Fibroblast of lung (primary cell): ENCODE measurements at regions not wholly inside any gene's neighbourhood (a gene's known extent, or its start where the extent isn't known, plus 50 kb on each side); places are given as distances from the start of the nearest gene placed in this dataset.

ENCODE experiments used
- DNase-seq, 2 donors: peaks; one replicate each; pipeline versions ENCODE4 v3.0.0 to v3.0.0-alpha.2; 2010; ENCODE audit warnings: low read depth in 2 of 2
- H2AFZ ChIP-seq: 2 replicates; pipeline ENCODE4 v1.5.1; 2012; ENCODE audit warnings: low read length, control low read depth, inconsistent platforms
- H3K27ac ChIP-seq: 2 replicates; pipeline ENCODE4 v1.5.1; 2011; ENCODE audit warnings: low read length, control low read depth; ENCODE audit not compliant: insufficient read depth
- H3K27me3 ChIP-seq: 2 replicates; pipeline ENCODE4 v1.5.1; 2011; ENCODE audit warnings: mild to moderate bottlenecking, low read length; ENCODE audit not compliant: control insufficient read depth, insufficient read depth
- H3K36me3 ChIP-seq: 2 replicates; pipeline ENCODE4 v1.5.1; 2011; ENCODE audit warnings: low read length; ENCODE audit not compliant: control insufficient read depth, insufficient read depth
- H3K4me1 ChIP-seq: 2 replicates; pipeline ENCODE4 v1.5.1; 2011; ENCODE audit warnings: low read length; ENCODE audit not compliant: control insufficient read depth, insufficient read depth; ENCODE audit errors: extremely low read depth
- H3K4me2 ChIP-seq: 2 replicates; pipeline ENCODE4 v1.5.1; 2011; ENCODE audit warnings: low read length, control low read depth; ENCODE audit not compliant: insufficient read depth; ENCODE audit errors: extremely low read depth
- H3K4me3 ChIP-seq, 4 experiments: fragments of 200-600 bp in 1 of 4; sonication (generic) in 1 of 4; replicated peaks in 1 of 4; 2 replicates each; pipeline ENCODE4 v1.5.1; 2011 to 2016; ENCODE audit warnings: low read length in 4 of 4, low read depth in 3 of 4, mild to moderate bottlenecking in 3 of 4, control low read depth in 2 of 4, inconsistent platforms in 1 of 4, mixed read lengths in 1 of 4; ENCODE audit not compliant: insufficient read depth in 1 of 4; ENCODE audit errors: control extremely low read depth in 1 of 4
- H3K79me2 ChIP-seq: 2 replicates; pipeline ENCODE4 v1.5.1; 2012; ENCODE audit warnings: mild to moderate bottlenecking, low read length, inconsistent platforms; ENCODE audit not compliant: control insufficient read depth, insufficient read depth
- H3K9ac ChIP-seq: 2 replicates; pipeline ENCODE4 v1.5.1; 2011; ENCODE audit warnings: mild to moderate bottlenecking, low read length, control low read depth; ENCODE audit not compliant: insufficient read depth
- H3K9me3 ChIP-seq: 2 replicates; pipeline ENCODE4 v1.5.1; 2012; ENCODE audit warnings: low read depth, low read length; ENCODE audit not compliant: control insufficient read depth, insufficient read depth
- H4K20me1 ChIP-seq: 2 replicates; pipeline ENCODE4 v1.5.1; 2011; ENCODE audit warnings: low read length; ENCODE audit not compliant: control insufficient read depth, insufficient read depth; ENCODE audit errors: extremely low read depth
- EZH2 ChIP-seq: IDR thresholded peaks from 2 replicates; pipeline ENCODE4 v1.5.1; 2012; ENCODE audit warnings: low read length, control low read depth, mild to moderate bottlenecking; ENCODE audit errors: missing control alignments
- TF ChIP-seq, protein P1 (sequence below), 2 donors: IDR thresholded peaks in 1 of 2; conservative IDR thresholded peaks in 1 of 2; 1 replicate in 1 of 2; 2 replicates in 1 of 2; pipeline ENCODE4 v1.5.1; 2011 to 2012; ENCODE audit warnings: low read length in 2 of 2, control low read depth in 1 of 2, inconsistent platforms in 1 of 2, low read depth in 1 of 2, mild to moderate bottlenecking in 1 of 2

GRCh38 chr2:18841248-18842150, 252.1 kb upstream of the NT5C1B start:
- H2AFZ ChIP-seq: no peak overlapping the region
- H3K4me1 ChIP-seq: no peaks in the 10 kb centered on the region
- H3K27me3 ChIP-seq: no peaks in the 10 kb centered on the region
- no peak overlapping the region for H3K4me3 ChIP-seq
- no peaks in the 10 kb centered on the region for H3K9me3 ChIP-seq
- H3K36me3 ChIP-seq: no peaks in the 10 kb centered on the region
- no peak overlapping the region for H3K9ac ChIP-seq
- H3K79me2 ChIP-seq: no peaks in the 10 kb centered on the region
- DNase-seq: no peak
- no peak for TF ChIP-seq EZH2
- TF ChIP-seq, protein P1, sequence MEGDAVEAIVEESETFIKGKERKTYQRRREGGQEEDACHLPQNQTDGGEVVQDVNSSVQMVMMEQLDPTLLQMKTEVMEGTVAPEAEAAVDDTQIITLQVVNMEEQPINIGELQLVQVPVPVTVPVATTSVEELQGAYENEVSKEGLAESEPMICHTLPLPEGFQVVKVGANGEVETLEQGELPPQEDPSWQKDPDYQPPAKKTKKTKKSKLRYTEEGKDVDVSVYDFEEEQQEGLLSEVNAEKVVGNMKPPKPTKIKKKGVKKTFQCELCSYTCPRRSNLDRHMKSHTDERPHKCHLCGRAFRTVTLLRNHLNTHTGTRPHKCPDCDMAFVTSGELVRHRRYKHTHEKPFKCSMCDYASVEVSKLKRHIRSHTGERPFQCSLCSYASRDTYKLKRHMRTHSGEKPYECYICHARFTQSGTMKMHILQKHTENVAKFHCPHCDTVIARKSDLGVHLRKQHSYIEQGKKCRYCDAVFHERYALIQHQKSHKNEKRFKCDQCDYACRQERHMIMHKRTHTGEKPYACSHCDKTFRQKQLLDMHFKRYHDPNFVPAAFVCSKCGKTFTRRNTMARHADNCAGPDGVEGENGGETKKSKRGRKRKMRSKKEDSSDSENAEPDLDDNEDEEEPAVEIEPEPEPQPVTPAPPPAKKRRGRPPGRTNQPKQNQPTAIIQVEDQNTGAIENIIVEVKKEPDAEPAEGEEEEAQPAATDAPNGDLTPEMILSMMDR (conservative IDR thresholded peaks at IDR 0.05 in 1 of 2, IDR thresholded peaks at IDR 0.05 in 1 of 2; ENCODE audit: low read depth in 1 of 2, low read length in 2 of 2): no peak
- no peaks in the 10 kb centered on the region for H4K20me1 ChIP-seq
- H3K27ac ChIP-seq: no peak overlapping the region
- no peak overlapping the region for H3K4me2 ChIP-seq

DNA sequence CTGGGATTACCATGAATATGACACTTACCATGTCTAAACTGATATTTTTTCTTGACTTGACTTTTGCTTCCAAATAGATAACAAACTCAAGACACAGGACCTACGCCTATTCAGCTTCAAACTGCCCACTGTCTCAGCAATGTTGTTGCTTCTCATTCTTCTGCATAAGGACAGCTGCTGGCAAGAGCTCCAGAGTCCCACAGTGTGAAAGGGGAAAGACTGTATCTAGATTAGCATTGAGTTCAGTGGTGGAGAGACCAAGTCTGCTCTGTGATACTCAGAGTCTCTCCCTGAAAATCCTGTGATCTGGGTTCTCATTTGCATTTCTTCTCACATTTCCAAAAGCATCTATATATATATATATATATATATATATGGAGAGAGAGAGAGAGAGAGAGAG, 247.9 kb upstream of the NT5C1B start:
- no peaks in the 10 kb centered on the region for H4K20me1 ChIP-seq
- H3K79me2 ChIP-seq: no peaks in the 10 kb centered on the region
- no peak for DNase-seq
- peaks cover 9% of the 10 kb centered on the region for H3K4me1 ChIP-seq
- TF ChIP-seq EZH2: no peak
- TF ChIP-seq, protein P1 (conservative IDR thresholded peaks at IDR 0.05 in 1 of 2, IDR thresholded peaks at IDR 0.05 in 1 of 2; ENCODE audit: low read depth in 1 of 2, low read length in 2 of 2): no peak
- H3K9me3 ChIP-seq: no peaks in the 10 kb centered on the region
- no peak overlapping the region for H2AFZ ChIP-seq
- no peaks in the 10 kb centered on the region for H3K36me3 ChIP-seq
- no peaks in the 10 kb centered on the region for H3K27me3 ChIP-seq
- H3K9ac ChIP-seq: no peak overlapping the region
- H3K4me3 ChIP-seq: no peak overlapping the region
- H3K27ac ChIP-seq: no peak overlapping the region
- H3K4me2 ChIP-seq: no peak overlapping the region

GRCh38 chr2:18836436-18836835, 247.1 kb upstream of the NT5C1B start:
- Histone ChIP-seq H3K9ac (no peak overlapping the region), H4K20me1 (no peaks in the 10 kb centered on the region), H3K27me3 (no peaks in the 10 kb centered on the region), H3K79me2 (no peaks in the 10 kb centered on the region), H3K4me1 (peaks cover 9% of the 10 kb centered on the region), H2AFZ (no peak overlapping the region), H3K9me3 (no peaks in the 10 kb centered on the region), H3K27ac (no peak overlapping the region), H3K36me3 (no peaks in the 10 kb centered on the region), H3K4me2 (no peak overlapping the region), H3K4me3 (no peak overlapping the region)
- DNase-seq: no peak
- TF ChIP-seq, protein P1 (conservative IDR thresholded peaks at IDR 0.05 in 1 of 2, IDR thresholded peaks at IDR 0.05 in 1 of 2; ENCODE audit: low read depth in 1 of 2, low read length in 2 of 2): no peak
- TF ChIP-seq EZH2: no peak
